GM12875 (cell line): ENCODE measurements at regions not wholly inside any gene's neighbourhood (a gene's known extent, or its start where the extent isn't known, plus 50 kb on each side); places are given as distances from the start of the nearest gene placed in this dataset.

Experiments used
- H3K4me3 ChIP-seq: one replicate; pipeline ENCODE4 v1.5.1; 2011; ENCODE audit warnings: low read depth, low read length, control low read depth
- TF ChIP-seq, protein P1 (sequence below): IDR thresholded peaks from 2 replicates; pipeline ENCODE4 v1.5.1; 2011; ENCODE audit warnings: low read depth, mild to moderate bottlenecking, control low read depth, inconsistent platforms, low read length, moderate library complexity, borderline replicate concordance; ENCODE audit not compliant: insufficient read depth

DNA sequence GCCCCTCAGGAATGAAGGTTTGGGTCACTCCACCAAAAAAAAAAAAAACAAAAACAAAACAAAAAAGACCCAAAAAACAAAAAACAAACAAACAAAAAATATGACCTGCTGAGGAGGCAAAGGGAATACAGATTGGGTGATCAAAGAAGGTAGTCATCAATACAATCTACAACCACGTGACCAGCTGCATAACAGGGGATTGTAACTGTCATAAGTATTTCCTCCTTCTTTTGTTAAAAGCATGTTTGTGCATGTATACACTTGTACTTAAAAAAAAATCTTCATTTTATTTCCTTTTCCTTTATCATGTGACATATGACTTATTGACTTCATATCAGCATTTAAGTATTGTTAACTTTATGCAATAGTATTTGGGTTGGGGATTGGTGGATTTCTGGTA is 165.1 kb upstream of the IRS2 start:
- H3K4me3 ChIP-seq: no peak overlapping the region
- TF ChIP-seq, protein P1, sequence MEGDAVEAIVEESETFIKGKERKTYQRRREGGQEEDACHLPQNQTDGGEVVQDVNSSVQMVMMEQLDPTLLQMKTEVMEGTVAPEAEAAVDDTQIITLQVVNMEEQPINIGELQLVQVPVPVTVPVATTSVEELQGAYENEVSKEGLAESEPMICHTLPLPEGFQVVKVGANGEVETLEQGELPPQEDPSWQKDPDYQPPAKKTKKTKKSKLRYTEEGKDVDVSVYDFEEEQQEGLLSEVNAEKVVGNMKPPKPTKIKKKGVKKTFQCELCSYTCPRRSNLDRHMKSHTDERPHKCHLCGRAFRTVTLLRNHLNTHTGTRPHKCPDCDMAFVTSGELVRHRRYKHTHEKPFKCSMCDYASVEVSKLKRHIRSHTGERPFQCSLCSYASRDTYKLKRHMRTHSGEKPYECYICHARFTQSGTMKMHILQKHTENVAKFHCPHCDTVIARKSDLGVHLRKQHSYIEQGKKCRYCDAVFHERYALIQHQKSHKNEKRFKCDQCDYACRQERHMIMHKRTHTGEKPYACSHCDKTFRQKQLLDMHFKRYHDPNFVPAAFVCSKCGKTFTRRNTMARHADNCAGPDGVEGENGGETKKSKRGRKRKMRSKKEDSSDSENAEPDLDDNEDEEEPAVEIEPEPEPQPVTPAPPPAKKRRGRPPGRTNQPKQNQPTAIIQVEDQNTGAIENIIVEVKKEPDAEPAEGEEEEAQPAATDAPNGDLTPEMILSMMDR: no peak

GRCh38 chr13:109949397-109949796 is 163.0 kb upstream of the IRS2 start:
- no peak overlapping the region for H3K4me3 ChIP-seq
- TF ChIP-seq, protein P1: no peak

DNA sequence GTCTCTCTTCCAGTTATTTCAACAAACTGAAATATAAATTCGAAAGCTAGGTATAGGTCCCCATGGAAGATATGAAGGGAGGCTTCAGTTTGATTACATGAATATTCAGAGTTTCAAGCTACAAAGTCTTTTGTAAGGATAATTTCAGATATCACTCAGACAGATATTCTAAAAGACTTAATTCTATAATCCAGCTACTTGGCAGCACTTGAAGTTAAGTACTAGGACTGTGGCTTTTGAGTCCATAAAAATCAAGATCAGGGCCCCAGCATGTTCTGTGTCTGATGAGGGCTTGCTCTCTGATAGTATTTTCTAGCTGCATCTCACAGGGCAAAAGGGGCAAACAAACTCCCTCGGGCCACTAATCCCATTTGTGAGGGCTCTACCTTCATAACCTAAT is 160.6 kb upstream of the IRS2 start:
- TF ChIP-seq, protein P1: no peak
- H3K4me3 ChIP-seq: no peak overlapping the region

GRCh38 chr13:109945206-109945960 is 159.0 kb upstream of the IRS2 start:
- TF ChIP-seq, protein P1: no peak
- H3K4me3 ChIP-seq: no peak overlapping the region

- H3K4me3 ChIP-seq: no peak overlapping the region
- TF ChIP-seq, protein P1: no peak
Measured at GRCh38 chr13:109941951-109942350, 155.6 kb upstream of the IRS2 start.

DNA sequence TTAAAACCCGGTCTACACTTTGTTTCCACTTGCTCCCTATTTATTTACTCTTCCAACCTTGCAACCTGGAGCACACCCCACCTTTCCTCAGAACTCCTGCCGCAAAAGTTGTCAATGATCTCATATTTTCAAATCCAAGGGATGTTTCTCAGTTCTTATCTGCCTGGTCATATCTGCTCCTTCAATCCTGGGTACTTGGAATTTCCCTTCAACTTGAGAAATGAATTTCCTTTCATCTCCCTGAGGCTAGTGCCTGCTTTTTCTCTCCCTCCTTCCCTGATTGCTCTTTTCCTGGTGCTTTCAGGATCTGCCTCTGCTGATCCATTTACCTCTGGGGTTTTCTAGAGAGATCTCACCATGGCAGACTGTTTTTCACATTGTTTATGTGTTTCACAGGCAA is 154.8 kb upstream of the IRS2 start:
- no peak overlapping the region for H3K4me3 ChIP-seq
- TF ChIP-seq, protein P1: no peak

DNA sequence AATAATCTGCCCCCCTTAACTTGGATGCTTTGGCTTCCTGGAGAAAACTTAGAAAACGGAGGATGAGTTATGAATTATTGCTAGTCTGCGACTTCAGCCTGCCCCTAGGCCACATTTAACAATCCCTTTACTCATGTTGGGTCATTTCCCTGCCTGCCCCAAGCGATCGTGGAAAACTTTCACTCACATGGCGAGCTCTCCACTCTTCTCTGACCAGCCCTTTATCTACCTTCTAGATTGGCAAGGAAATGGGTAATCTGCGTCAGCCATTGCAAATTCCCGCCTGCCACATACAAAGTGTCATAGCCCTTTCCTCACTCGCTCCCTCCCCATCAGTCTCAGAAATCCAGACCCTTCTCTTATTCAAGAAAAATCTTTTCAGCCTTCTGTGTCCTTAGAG is 154.3 kb upstream of the IRS2 start:
- TF ChIP-seq, protein P1: no peak

More for the DNA sequence above, 154.3 kb upstream of the IRS2 start:
- H3K4me3 ChIP-seq: no peak overlapping the region
